Cardiac septum (tissue), 1 donor: ENCODE measurements at regions not wholly inside any gene's neighbourhood (a gene's known extent, or its start where the extent isn't known, plus 50 kb on each side); places are given as distances from the start of the nearest gene placed in this dataset.

Experiments used
- DNase-seq: peaks from one replicate; pipeline ENCODE4 v3.0.0-alpha.2; 2020; ENCODE audit warnings: low spot score
- intact Hi-C: fragments of 100-400 bp; cut with DNase I; formaldehyde crosslinking; loops from one replicate; pipeline ENCODE4 v1.14.0; 2022
- donor health status: DM: no; HTN: no; CAD: no.

- DNase-seq: no peak
- intact Hi-C loops: no loop called here
Observed at GRCh38 chr1:47548637-47549036, 110.8 kb downstream of the FOXD2 start.

- DNase-seq: no peak
- intact Hi-C loops: no loop called here
Observed at GRCh38 chr1:47549532-47549931, 111.7 kb downstream of the FOXD2 start.

GRCh38 chr1:47550929-47551328, 113.1 kb downstream of the FOXD2 start:
- intact Hi-C loops: no loop called here
- no peak for DNase-seq

- DNase-seq: no peak
- intact Hi-C loops: no loop called here
Observed at GRCh38 chr1:47551971-47552528, 114.2 kb downstream of the FOXD2 start.

- intact Hi-C loops: no loop called here
- no peak for DNase-seq
Observed at GRCh38 chr1:47554082-47554481, 116.2 kb downstream of the FOXD2 start.

GRCh38 chr1:47554901-47555300, 117.1 kb downstream of the FOXD2 start:
- intact Hi-C loops: no loop called here
- no peak for DNase-seq

- intact Hi-C loops: no loop called here
- no peak for DNase-seq
Observed at GRCh38 chr1:47555306-47555705, 117.5 kb downstream of the FOXD2 start.

GRCh38 chr1:47555841-47556560, 118.2 kb downstream of the FOXD2 start:
- no peak for DNase-seq

GRCh38 chr1:47557066-47557465, 119.2 kb downstream of the FOXD2 start:
- intact Hi-C loops: no loop called here
- no peak for DNase-seq

More at GRCh38 chr1:47555841-47556560, 118.2 kb downstream of the FOXD2 start:
- intact Hi-C loops: no loop called here

GRCh38 chr1:47558601-47559593, 121.1 kb downstream of the FOXD2 start:
- DNase-seq: no peak
- intact Hi-C loops: no loop called here

GRCh38 chr1:47559944-47560695, 122.3 kb downstream of the FOXD2 start:
- DNase-seq: no peak
- intact Hi-C loops: no loop called here

GRCh38 chr1:47561523-47562007, 123.7 kb downstream of the FOXD2 start:
- DNase-seq: no peak
- intact Hi-C loops: no loop called here

GRCh38 chr1:47562147-47562546, 124.3 kb downstream of the FOXD2 start:
- no peak for DNase-seq
- intact Hi-C loops: no loop called here

GRCh38 chr1:47562799-47563198, 125.0 kb downstream of the FOXD2 start:
- intact Hi-C loops: no loop called here
- no peak for DNase-seq

- no peak for DNase-seq
- intact Hi-C loops: no loop called here
Observed at GRCh38 chr1:47563201-47563600, 125.4 kb downstream of the FOXD2 start.

- intact Hi-C loops: no loop called here
- no peak for DNase-seq
Observed at GRCh38 chr1:47564570-47564969, 126.7 kb downstream of the FOXD2 start.

GRCh38 chr1:47565092-47565491, 127.2 kb downstream of the FOXD2 start:
- no peak for DNase-seq
- intact Hi-C loops: no loop called here

GRCh38 chr1:47565676-47566075, 127.8 kb downstream of the FOXD2 start:
- DNase-seq: no peak
- intact Hi-C loops: no loop called here

- DNase-seq: no peak
- intact Hi-C loops: no loop called here
Observed at GRCh38 chr1:47568763-47569162, 130.9 kb downstream of the FOXD2 start.

- intact Hi-C loops: no loop called here
- no peak for DNase-seq
Observed at GRCh38 chr1:47569261-47569660, 131.4 kb downstream of the FOXD2 start.
